ENCODE measurements at regions not wholly inside any gene's neighbourhood (a gene's known extent, or its start where the extent isn't known, plus 50 kb on each side); places are given as distances from the start of the nearest gene placed in this dataset.
"Not testable (repeated sequence)": the region's sequence is repeated elsewhere in the genome, so short reads cannot be mapped to it uniquely, and the experiment has no call there.

DNA sequence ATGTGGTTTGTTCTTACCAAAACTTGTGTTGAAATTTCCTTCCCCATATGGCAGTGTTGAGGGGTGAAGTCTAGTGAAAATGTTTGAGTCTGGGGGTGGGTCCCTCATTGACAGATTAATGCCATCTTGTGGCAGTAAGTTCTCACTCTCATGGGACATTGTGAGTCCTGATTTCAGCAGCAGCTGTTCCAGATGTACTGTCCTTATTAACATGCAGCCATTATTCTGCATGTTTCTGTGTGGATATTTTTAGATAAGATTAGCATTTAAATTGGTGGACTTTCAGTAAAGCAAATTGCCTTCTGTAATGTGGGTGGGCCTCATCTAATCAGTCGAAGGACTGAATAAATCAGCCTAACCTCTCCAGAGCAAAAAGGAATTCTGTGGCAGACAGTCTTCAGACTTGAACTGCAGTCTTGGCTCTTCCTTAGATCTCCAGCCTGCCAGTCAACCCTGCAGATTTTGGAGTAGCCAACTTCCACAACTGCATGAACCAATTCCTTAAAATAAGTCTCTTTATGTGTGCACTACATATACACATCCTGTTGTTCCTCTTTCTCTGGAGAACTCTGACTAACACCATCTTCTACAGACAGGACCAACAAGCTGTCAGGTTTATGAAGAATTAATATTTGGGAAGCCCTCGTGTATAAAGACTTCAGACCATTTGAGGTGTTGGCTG, 138.7 kb upstream of the ZNF516 start:
- no peak for DNase-seq

DNA sequence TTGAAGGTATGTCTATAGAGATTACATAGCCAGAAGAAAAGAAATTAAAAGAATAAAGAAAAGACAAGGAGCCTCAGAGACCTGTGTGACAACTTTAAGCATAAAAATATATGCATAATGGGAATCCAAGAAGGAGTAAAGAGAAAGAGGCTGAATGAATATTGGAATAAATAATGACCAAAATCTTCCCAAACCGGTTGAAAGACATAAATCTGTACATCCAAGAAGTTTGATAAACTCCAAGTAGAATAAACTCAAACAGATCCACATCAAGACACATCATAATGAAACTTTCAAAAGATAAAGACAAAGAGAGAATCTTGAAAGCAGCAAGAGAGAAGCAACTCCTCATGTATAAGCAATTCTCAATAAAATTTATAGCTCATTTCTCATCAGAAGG, 132.4 kb upstream of the ZNF516 start:
- DNase-seq = no peak

DNA sequence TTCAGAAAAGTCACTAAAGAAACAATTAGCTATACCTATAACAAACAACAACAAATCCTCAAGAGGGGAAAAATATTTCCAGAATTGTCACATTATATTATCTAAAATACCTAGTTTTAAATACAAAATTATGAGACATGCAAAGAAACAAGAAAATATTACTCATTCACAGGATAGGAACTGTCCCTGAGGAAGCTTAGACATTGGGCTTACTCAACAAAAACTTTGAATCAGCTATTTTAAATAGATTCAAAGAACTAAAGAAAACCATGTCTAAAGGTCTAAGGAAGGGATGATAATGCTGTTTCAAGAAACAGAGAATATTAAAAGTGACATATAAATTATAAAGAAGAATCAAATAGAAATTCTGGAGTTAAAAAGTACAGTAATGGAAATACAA, 131.9 kb upstream of the ZNF516 start:
- no peak for DNase-seq

DNA sequence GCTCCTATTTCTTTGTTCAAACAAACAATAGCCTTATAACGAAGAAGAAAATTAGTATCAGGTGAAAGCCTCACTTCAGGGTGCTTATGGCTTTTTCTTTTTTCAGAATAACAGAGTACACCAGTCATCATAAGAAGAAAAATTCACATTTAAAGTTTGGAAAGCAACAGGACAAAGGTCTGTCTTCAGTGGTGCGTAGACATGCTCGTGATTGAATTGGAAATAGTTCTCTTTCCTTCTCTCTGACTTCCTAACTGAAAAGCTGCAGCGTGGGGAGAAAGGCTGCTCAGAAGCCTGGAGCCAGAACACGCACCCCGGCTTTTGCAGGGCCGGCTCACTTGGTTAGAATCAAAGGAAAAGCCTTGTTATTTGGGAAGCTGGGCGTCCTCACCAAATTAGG, 127.6 kb upstream of the ZNF516 start:
- no peak for DNase-seq

DNA sequence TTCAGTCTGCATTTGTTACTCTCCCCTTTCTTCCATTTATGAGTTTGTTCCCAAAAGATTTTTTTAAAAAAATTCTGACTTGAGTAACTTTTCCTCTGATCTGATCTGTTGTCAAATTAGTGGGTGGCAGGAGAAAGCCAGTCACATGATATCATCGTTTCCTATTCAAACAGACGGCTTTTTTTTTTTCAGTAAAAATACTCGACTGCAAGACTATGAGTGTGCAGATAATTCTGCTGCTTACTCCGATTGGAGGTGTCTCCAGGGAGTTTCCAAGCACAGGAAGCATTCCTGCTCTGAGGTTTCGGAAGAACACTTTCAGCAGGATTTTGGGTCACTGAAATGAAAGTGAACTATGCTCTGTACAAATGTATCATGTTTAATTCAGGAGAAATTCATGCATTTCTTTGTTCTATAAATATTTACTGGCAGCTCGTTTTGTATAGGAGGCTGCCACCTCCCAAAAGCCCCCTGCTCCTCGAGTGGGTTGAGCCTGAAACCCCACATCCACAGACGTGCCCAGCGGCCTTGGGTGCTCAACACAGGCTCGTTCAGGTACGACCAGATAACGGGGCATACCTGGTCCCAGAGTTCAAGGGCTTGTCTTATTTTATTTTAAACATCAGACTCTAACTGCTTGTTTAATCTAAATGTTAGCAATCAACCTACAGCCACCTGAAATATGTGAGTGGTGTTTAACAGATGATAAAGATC, 126.9 kb upstream of the ZNF516 start:
- DNase-seq = peak; percentile 87

DNA sequence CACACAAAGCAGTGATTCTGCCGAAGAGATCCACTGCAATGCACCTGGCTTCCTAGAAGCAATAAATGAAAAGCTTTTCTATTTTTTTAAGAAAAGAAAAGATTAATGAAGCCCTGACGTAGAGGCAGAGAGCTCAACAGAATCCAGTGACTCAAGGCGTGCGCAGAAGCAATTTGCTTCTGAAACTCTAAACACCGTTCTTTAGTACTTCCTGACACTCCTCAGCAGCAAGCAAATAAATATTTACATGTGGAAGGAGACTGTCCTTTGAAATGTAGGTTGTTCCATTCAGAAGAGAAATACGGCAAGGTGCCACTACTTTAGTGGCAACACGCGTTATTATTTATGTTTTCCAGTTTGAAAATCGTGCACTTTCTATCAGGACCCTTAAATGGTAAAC, 126.2 kb upstream of the ZNF516 start:
- peak; percentile 83 for DNase-seq

DNA sequence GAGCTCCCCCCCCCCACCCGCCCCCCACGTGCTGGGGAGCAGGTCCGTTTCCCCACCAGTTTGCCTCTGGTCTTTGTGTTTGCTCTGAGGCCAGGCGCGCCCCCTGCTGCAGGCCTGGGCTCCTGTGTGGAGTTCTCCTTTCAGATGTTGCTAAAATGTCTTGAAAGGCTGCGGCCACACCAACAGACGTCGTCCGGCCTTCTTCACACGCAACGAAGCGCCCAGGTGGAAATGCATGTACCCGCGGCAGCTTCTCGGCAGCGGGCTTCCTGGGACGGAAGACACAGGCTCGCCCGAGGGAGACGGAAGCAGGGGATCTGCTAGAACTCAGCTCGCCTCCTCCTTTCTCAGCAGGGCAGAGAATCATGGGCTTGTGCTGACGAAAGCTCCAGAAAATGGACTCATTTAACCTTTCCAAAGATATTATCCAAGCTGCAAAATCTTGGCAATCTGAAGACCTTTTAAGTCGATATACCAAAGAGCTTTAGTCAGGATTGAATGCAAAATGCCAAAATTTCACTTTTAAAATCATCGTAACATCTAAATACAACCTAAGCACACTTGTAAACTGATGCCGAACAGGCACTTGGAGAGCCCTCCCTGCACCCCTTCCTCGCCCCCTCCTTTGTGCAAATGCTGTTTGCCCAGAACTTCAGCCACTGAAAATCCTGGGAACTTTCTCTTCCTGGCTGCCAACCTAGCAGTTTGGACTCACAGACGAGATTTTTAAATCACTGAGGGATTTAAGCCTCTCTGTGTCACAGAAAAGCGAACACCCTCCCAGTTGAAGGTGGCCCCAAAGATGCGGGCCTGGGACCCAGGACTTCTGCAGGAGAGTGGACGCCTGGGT, 125.5 kb upstream of the ZNF516 start:
- peak; percentile 89 for DNase-seq

DNA sequence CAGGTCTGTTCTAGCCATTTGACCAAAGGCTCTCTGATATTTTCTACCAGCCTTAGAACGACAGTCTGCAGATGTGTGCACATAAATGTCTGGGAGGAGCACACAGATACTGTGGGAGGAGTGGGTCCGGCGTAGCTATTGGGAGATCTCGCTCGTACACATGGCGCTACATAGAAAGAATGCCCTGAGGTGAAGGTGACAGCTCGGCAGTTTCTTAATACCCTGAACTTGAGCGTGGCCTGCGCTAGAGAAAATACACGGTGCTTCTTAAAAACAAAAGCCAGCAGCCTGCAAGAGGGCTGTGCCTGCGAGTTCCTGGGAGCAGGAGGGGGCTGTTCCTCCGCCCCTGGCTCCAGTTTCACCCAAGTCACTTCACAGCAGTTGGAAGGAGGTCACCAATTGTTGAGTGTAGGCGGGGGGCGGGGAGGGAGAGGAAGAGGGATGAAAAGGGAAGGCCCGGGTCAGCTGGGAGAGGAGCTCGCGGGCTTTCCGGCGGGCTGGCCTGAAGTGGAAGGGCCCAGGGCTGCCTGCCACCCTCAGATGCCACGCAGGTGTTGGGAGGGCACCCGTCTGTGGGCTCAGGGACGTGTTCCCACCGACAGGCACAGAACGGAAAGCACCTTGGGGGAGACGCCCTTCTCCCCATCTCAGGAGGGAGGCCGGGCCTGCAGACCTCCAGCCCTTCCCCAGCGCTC, 124.7 kb upstream of the ZNF516 start:
- peak; percentile 91 for DNase-seq

DNA sequence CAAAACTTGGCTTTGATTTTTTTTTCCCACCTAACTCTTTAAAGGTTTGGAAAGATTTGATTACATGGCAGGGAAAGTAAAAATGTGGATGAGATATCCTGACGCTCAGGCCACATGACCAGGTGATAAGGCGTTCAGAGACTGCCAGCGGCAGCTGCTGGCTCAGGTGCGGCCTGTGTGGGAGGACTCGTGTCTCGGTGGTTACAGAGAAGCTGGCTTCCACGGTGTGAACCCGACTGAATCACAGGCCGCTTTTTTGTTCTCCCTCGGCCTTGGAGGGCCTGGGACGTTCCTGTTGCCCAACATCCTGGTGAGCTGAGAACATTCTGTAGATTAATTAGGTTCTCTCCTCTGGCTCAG, 124.2 kb upstream of the ZNF516 start:
- peak; percentile 94 for DNase-seq

DNA sequence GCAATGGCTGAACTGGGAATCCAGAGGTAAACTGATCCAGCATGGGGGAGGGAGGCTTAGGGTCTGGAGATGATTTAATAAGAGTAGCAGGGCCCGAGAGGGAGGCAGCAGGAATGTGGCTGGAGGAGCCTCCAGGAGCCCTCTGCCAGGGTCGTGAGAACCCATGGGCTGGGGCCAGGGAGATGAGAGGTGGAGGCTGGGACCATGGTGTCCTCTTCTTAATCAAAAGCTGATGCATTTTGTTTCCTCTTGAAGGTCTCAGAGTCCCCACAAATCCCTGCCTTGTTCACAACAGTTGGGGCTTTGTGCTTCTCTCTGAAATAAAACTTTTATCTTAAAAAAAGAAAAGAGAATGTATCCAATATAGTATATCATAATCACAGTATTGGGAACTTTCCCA, 123.7 kb upstream of the ZNF516 start:
- DNase-seq = no peak

DNA sequence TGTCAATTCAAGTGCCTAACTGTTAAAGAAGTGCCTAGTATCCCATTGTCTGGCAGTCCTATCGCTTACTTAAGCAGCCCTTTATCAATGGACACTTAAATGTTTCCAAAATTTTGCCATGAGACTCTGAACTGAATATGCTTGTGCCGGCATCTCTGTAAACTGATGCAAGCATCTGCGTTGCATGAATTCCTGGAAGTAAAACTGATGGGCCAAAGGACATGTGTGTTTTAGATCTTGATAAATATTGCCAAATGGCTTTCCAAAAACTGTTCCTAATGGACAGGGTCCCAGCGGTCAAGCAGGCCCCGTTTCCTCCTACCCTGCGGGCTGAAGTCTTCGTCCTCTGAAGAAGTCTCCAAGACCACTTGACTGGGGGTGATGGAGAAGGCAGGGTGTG, 121.3 kb upstream of the ZNF516 start:
- no peak for DNase-seq

DNA sequence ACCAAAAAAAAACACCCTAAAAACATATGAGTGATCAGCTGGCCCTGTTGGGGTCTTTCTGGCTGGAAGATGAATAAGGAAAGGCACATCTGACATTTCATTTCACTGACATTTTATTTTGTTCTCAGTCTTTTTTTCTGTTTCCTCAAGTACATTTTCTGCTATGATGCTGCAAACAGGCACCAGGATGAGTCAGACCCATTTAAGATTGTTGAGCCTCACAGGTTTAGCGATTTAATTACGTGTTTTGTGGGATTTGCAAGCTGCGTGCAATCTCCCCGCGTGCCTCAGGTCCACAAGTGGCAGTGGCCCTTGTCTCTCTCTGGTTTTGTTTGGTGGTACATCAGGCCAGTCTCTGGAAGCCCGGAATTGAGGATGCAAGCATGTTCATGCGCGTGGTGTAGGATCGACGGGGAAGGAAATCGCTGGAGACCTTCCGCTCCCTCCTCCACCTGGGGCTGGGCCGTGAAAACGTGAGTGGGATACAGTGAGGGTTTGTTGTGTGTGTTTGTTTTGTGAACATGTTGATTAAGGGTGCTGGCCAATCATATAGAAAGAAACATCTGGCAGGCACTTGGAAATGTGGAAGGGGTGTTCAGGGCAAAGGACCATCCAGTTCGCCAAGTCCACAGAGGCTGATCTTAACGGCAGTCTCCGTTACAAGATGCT, 120.2 kb upstream of the ZNF516 start:
- peak; percentile 42 for DNase-seq

DNA sequence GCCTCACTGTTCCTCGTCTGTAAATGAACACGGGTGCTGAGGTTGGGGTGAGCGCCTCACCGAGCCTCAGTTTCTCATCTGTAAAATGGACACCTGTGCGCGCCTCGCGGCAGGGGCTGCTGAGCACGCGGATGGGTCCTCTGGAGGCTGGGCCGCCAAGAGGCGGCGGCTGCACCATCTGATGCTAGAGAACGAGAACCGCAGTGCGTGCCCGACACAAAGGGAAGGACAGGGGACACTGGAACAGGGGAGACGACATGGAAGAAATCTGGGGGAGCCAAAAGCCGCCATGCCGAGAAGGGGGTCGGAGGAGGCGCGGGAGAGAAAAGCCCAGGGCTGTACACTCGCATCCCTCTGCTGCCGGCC, 118.7 kb upstream of the ZNF516 start:
- DNase-seq = no peak

DNA sequence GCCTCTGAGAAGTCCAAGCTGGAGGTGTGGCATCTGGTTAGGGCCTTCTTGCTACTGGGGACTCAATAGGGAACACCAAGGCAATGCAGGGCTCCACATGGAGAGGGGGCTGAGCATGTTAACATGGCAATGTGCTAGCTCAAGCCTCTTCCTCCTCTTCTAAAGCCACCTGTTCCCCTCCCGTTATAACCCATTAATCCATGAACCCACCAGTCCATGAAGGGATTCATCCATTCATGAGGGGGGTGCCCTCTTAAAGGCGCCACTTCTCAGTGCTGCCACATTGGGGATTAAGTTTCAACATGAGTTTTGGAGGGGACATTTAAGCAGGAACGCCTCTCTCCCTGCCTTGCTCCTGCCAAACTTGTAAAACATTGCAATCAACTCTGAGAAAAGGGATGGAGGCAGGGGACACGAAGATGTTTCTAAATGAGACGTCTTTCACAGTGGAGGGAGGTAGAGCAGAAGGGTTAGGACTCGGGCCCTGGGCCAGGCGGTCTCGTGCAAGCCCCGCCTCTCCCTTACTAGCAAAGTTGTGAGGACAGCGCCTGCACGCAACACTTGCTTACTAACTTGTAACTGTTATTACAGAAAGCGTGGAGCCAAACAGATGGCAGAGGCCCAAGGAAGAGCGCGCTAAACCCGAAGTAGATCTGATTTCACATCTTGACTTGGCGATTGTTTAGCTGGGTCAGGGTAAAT, 118.2 kb upstream of the ZNF516 start:
- no peak for DNase-seq

DNA sequence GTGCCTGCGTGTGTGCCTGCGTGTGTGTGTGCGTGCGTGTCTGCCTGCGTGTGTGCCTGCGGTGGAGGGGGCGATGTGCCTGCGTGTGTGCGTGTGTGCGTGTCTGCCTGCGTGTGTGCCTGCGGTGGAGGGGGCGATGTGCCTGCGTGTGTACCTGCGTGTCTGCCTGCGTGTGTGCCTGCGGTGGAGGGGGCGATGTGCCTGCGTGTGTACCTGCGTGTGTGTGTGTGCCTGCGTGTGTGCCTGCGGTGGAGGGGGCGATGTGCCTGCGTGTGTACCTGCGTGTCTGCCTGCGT, 116.7 kb upstream of the ZNF516 start:
- DNase-seq = not testable (repeated sequence)

DNA sequence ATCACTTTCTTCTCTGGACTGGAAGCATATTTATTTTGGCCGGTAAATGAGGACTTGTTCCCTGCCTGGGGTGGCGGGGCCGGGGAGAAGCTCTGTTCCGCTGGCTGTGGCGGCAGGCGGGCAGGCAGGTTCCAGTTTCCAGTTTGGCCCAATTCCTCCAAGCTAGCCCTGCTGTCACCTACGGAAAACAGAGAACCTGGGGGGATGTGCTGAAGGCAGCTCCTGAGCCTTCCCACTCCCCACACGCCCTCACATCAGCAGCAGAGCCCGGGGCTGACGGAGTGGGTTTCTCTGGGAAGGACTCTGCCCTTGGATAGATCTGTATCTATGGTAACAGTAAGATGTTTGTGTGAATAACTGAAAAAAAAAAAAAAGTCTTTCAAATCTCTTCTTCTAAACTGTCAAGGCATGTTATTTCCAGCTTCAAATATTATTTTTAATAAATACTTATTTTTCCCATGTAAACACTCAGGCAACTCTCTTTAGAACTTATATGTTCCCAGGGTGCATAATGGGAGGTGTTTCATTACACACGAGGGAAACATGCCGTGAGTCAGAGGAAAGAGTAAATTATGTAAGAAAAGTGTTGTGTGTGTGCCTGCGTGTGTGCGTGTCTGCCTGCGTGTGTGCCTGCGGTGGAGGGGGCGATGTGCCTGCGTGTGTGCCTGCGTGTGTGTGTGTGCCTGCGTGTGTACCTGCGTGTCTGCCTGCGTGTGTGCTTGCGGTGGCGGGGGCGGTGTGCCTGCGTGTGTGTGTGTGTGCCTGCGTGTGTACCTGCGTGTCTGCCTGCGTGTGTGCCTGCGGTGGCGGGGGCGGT, 116.1 kb upstream of the ZNF516 start:
- DNase-seq = peak; percentile 78

DNA sequence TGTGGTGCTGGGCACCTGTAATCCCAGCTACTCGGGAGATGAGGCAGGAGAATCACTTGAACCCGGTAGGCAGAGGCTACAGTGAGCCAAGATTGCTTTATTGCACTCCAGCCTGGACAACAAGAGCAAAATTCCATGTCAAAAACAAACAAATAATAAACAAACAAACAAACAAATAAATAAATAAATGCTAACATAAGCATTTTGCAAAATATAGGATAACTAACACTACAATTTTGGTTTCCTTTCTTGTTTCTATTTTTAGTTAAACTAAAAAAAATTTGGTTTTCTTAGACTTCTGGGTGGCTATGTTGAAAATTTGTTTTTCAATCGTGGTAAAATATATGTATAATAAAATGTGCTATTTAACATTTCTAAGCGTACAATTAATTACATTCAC, 115.0 kb upstream of the ZNF516 start:
- DNase-seq = no peak

DNA sequence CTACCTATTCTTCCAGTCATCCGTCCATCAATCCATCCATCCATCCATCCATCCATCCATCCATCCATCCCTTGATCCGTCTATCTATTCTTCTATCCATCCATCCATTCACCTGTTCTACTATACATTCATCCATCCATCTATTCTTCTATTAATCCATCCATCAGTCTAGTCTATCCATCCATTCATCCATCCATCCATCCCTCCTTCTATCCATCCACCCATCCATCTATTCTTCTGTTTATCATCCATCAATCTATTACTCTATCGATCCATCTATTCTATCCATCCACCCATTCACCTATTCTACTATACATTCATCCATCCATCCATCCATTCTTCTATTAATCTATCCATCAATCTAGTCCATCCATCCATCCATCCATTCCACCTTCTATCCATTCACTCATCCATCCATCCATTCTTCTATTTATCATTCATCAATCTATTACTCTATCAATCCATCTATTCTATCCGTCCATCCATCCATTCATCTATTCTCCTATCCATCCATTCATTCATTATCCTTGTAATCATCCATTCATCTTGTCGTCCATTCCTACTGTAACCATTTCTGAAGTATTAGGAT, 110.4 kb upstream of the ZNF516 start:
- no peak for DNase-seq

DNA sequence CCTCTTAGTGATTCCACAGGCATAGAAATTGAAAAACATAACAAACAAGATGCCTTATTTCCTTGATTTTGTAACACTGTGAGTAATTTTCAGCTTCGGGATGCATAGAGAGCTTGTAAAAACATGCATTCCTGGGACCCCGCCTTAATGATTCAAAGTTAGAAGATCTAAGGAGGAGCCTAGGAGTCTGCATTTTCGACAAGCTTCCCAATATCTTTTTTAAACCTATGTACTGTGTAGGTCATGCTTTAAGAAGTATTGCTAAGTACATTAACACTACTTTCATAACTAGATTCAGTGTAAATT, 109.8 kb upstream of the ZNF516 start:
- DNase-seq = no peak

DNA sequence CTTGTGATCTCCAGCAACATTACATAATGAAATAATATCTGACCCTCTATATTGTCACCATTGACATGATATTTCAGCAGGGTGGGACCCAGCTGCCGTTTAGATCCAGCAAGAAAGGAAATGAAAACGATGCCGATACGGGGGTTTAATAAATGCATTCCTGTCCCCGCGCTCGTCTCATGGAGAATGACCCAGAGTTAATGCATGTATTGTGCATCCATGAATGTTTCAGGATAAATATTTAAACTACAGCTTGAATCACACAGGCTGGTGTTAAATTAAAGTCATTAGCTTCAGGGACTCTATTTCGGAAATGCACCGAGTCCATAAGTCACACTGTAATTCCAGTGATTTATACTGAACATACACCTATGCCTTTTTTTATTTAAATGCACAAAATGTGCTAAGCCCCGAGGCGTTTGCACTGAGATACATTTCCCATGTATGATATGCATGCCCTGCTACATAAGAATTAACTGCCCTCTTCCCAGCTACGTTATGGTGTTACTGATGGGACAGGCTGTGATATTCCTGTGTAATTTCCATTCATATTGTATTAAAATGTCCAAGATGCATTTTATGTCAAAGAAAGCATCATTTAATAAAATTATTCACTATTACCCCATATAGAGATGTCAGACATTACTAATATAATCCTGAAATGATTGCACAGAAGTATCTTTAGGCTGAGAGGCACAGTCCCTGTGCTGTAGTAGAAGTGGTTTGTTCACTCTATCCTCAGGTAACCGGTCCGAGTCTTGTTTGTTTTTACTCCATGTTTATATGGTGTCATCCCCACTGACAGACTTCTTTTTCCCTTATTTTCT, 109.3 kb upstream of the ZNF516 start:
- no peak for DNase-seq
